ENCODE measurements at regions not wholly inside any gene's neighbourhood (a gene's known extent, or its start where the extent isn't known, plus 50 kb on each side); places are given as distances from the start of the nearest gene placed in this dataset.
"Not testable (repeated sequence)": the region's sequence is repeated elsewhere in the genome, so short reads cannot be mapped to it uniquely, and the experiment has no call there.

DNA sequence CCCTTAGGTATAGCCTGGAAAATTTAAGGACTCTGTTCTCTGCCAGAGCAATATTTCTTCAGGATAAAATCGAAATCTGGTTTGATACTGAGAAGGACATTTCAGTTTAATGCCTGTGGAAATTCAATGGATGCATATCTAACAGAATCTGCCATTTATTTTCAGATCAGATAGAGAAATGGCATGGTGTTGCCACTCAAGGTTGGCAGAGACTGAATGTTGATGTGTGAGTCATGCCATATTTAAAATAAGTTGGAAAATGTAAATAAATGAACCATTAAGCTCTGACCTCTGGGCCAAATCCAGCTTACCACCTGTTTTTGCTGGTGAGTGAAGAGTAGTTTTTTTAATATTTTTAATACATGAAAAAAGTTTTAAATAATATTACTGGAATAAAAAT lies 594.6 kb downstream of the DOK5 start:
- ATAC-seq (no peak), DNase-seq (ENCODE audit: low spot score) (no peak)
- intact Hi-C loops (cut with DNase I), result no loop called here

DNA sequence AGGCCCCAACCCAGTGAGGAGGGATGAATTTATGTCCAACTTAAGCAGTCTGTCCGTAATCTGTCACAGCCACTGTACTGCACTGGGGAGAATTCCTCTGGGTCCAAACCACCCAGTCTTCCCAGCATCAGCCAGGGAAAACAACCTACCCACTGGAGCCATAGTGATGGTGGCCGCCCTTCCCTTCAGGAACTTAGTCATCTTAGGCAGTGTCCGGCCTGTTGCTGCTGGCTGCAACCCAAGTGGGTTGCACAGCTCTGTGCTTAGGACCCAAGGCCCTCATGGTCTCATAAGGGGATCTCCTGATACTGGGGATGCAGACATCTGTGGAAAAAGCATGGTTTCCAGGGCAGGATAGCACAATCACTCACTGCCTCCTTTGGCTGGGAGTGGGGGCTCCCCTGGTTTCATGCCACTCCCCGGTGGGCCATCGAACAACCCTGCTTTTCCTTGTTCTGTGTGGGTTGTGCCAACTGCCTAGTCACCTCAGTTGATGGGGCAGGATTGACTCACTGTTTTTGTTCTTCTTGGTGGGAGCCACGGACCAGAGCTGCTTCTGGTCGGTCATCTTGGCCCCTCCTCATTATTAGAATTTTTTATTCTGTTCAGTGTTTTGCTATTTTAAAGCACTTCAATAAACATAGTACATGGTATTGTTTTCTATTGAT lies 591.9 kb downstream of the DOK5 start:
- intact Hi-C loops (cut with DNase I), result no loop called here
- no peak for ATAC-seq
- DNase-seq (ENCODE audit: low spot score), result no peak

DNA sequence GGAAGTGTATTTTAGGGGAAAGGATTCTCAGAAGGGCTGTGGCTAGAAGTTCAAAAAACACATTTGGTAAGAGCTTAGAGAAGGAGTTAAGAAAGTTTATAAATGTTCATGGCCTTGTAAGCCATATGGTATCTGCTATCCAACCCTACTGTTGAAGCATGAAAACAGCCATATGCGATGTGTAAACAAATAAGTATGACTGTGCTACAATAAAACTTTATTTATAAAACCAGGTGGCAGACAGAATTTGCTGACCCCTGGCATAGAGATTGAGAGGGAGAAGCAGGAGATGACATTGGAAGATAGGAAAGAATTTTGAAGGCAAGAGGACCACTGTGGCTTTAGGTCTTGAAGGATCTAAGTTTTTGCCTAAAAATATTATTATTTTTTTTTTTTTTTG lies 583.5 kb downstream of the DOK5 start:
- intact Hi-C loops (cut with DNase I), result no loop called here
- ATAC-seq (no peak), DNase-seq (ENCODE audit: low spot score) (no peak)

DNA sequence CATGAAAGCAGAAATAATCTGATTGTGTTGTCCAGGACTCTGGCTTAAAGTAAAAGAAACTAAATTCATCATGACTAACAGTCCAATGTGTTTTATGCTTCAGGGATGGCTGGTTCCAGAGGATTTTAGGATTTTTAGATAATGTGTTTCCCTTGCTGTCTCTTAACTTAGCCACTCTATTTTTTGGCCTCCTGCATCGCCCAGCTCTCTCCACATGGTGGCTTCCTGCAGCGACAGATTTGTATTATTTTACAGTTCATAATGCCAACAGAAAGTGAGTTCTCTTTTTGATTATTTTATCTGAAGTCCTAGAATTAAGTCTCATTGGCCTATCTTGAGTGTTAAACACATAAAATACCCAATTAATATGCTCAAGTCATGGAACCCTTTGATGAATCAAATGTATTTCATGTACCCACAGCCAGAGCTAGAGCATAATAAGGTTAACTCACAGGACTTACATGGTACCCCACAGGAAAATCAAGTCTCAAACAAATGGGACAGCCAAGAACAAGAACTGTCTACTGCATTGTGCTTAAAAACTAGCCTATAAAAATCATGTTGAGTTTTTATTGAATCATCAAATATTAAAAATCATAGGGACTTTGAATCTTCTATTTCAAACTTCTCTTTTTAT lies 582.5 kb downstream of the DOK5 start:
- intact Hi-C loops (cut with DNase I), result no loop called here
- ATAC-seq, result no peak
- DNase-seq (ENCODE audit: low spot score), result no peak

DNA sequence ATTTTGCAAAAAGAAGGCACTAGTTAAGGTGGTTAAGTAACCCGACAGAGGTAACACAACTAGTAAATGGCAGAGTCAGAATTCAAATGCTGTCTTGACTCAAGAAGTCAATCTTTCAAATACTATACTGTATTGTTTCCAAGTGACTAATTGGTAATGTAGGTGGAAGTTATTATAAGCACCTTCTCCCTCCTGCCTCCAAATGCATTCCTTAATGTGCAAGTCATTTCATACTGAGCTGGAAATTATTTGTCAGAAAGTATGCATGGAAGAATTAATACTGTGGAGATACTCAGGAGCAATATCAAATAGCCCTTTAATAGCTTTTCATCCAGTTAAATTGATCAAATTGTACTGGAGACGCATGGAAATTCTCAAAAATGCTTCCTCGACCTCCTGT lies 579.1 kb downstream of the DOK5 start:
- ATAC-seq (no peak), DNase-seq (ENCODE audit: low spot score) (no peak)
- intact Hi-C loops (cut with DNase I), result no loop called here

DNA sequence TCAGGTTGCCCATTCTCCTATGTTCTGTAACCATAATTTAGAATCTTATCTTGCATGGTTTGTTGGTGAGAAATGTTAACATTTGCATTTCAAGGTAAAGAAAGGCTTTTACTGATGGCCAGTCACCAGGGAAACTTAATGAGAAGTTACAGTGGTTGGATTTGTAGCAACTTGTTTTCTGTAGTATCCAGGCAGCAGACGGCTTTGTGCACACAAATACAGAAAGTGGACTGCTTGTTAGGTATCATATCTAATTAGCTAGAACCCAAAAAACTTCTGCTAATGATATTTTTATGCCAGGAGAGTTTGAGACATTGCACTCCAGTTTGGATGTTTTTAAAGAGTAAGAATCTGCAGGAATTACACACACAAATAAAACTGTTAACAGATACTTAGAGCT lies 578.0 kb downstream of the DOK5 start:
- ATAC-seq, result no peak
- intact Hi-C loops (cut with DNase I), result no loop called here
- DNase-seq (ENCODE audit: low spot score), result no peak

DNA sequence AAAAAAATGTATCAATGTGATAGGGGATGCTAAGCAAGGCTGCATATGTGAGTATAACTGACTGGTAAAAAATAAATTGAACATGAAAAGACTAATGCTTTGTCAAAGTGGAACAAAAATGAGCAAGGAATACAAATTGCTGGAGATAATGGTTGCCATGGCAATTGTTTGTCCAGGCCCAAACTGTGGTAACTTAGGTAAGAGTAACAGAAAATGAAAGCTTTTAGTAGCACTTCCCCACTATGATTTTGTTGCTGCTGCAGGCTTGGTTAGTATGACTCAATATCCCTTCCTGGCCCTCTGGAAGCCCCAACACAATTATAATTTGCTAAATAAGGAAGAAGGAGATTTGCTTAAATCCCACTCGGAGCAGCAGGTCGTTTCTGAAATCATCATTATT lies 577.1 kb downstream of the DOK5 start:
- ATAC-seq (no peak), DNase-seq (ENCODE audit: low spot score) (no peak)
- intact Hi-C loops (cut with DNase I), result no loop called here

DNA sequence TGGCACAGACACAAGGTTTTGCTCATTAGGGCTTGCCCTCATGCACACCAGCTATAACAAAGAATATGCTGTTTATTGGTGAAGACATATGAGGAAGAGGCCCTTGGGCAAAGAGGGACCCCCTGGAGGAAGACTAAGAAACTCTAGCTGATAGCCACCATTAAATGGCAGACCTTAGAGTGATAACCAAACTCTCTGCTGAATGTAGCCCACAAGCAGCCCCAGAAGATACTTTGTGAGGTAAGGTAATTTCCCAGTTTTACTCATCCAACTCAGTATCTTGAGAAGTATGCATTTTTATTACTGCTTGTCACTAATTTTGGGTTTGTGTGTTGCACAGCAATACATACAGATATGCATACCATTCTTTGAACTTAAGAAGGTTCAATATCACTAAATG lies 563.3 kb downstream of the DOK5 start:
- ATAC-seq (no peak), DNase-seq (ENCODE audit: low spot score) (no peak)
- intact Hi-C loops (cut with DNase I), result no loop called here

DNA sequence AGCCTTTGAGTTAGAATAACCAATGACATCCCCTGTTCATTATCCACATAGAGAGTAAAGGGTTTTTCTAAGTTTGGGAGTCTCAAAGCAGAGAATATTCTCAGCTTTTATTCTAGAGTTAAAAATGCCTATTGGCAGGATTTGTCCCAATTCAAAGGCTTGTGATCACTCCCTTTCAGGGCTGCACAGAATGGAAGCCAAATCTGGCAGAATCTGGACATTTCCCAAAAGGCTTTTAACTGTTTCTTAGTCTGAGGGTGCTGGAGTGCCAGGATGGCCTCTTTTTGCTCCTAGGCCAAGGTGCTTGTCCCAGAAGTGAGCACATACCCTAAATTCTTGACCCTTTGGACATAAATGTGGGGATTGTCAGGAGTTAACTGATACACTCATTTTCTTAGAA lies 556.6 kb downstream of the DOK5 start:
- DNase-seq (ENCODE audit: low spot score), result no peak
- ATAC-seq, result no peak
- intact Hi-C loops (cut with DNase I), result no loop called here

DNA sequence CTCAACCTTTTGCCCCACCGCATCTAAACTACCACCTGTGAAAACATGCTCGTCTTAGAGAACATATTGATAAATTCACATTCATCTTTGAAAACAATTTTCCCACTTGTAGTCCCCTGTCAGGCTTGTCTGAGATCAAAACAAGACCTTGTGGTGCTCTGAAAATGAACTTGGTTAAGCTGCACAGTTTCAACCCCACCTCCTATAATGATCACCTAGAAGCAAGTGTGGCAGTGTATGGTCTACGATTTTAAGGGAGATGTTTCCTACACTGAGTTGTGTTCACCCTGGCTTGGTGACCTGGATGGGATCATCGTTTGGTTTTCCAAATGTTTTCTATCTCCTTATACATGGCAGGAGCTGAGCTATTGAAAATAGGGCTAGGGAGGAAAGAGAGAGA lies 539.4 kb downstream of the DOK5 start:
- DNase-seq (ENCODE audit: low spot score), result no peak
- intact Hi-C loops (cut with DNase I), result no loop called here
- ATAC-seq, result no peak

DNA sequence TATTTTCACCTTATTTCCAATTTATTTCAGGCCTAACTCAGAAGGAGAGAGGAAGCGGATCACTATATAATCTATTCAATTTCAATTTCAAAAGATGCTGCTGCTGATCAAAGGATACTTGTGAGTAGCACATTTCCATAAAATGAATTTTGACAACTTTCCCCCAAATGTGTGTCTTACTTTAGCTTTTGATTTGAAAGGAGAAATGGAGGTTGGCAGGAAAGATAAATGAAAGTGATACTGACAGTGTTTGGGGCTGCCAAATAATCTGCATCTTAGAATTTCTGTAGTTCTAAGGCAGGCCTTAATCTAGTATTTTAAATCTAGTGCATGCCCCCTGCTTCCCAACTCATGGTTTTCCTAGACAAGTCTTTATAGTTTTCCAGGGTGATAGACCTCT lies 535.4 kb downstream of the DOK5 start:
- DNase-seq (ENCODE audit: low spot score) (no peak), ATAC-seq (no peak)
- intact Hi-C loops (cut with DNase I), result no loop called here

DNA sequence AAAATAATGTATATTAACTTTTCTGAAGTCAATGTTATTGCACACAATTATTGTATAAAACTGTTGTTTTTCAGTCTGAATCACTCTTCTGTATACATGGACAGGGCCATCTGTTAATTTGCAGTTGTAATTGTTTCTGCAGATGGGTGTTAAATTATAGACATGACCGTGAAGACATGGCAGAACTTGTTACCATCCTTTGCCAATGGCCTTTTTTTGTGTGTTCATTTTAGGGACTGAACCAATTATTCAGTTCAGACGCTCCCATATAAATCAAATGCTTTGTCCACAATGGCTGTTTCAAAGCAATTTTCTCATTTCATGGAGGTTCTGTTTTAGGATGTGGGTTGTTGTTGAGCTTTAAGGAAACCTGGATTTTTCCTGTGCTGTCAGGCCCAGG lies 533.7 kb downstream of the DOK5 start:
- ATAC-seq, result no peak
- DNase-seq (ENCODE audit: low spot score), result no peak
- intact Hi-C loops (cut with DNase I), result no loop called here

DNA sequence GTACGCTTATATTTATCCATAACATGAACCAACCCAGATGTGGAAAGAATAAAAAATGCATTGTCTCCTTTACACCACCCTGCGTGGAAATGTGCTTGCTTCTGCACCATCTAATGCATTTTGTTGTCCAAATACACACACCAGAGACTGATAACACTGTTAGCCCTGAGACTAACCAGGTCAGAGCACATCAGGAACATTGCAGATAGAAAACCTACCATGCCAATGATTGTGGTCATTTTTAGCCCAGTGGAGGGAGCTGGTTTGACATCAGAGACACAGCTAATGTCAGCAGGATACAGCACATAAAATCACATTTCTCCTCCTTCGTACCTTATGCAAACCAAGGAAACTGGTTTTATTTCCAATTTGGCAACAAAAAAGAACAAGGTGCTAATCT lies 528.7 kb downstream of the DOK5 start:
- no peak for DNase-seq (ENCODE audit: low spot score)
- no peak for ATAC-seq
- intact Hi-C loops (cut with DNase I), result no loop called here

DNA sequence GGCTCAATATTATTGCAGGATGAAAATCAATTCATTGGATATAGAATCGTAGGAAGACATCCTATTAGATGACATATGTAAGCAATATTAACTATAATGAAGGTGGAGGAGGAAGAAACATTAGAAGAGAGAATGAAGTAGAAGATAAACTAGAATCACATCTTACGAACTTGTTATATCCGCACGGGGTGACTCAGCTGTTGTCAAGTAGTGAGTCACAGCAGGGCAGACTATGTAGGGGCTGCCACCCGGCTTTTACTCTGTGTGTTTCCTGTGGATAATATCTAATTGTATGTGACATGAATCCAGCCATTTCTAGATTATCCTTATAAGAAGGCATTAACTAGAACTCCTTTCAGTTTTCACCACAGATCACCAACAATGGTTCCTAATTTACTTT lies 520.2 kb downstream of the DOK5 start:
- ATAC-seq, result no peak

DNA sequence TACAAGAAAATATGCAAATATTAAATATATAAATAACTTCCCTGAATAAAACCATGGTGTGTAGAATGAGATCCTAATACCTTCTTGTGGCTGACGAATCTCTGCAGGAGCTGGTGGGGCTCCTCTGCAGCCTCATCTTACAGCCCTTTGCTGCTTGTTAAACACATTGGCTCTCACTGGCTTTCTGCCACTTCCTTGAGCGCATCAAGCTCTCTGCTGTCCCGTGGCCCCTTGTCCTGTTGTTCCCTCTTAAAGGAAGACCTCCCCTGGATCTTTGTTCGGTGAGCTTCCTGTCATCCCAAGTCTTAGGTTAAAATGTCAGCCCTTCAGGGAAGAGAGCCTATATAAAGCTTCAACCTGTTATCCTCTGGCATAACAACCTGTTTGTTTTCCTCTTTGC lies 519.6 kb downstream of the DOK5 start:
- no peak for DNase-seq (ENCODE audit: low spot score)
- no peak for ATAC-seq
- intact Hi-C loops (cut with DNase I), result no loop called here

More for the DNA sequence above, 520.2 kb downstream of the DOK5 start:
- intact Hi-C loops (cut with DNase I), result no loop called here
- DNase-seq (ENCODE audit: low spot score), result no peak

DNA sequence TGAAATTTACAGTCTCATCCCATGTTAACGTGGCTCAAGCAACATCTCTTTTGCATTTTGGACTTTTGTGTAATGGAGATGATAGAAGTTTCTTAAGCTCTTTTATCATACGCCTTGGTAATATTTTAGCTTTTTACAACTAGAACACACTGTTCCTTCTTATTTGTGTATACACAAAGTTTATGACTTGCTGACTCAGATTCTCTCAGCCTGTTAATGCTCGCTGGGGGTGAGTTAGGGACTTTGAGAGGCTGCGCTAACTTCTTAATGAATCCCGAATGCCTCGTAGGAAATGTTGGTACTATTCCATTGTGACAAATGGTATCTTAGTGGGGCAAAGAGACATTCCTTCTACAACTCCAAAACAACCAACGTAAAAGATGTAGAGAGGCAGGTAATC lies 509.7 kb downstream of the DOK5 start:
- ATAC-seq, result no peak
- no peak for DNase-seq (ENCODE audit: low spot score)
- intact Hi-C loops (cut with DNase I), result no loop called here

DNA sequence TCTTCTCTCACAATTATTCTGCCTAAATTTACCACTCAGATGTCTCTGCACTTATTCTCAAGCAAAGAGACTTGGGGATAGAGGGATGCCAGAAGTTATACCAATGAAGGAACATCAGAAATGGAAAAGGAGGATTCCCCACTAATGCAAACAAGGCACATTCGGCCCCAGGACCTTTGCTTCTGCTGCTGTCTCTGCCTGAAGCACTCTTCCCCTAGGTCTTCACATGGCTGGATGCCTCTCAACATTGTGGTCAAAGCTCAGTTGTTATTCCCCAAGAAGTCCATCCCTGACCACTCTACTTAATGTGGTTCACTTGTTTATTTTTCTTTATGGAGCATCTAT lies 508.7 kb downstream of the DOK5 start:
- ATAC-seq (no peak), DNase-seq (ENCODE audit: low spot score) (no peak)
- intact Hi-C loops (cut with DNase I), result no loop called here

DNA sequence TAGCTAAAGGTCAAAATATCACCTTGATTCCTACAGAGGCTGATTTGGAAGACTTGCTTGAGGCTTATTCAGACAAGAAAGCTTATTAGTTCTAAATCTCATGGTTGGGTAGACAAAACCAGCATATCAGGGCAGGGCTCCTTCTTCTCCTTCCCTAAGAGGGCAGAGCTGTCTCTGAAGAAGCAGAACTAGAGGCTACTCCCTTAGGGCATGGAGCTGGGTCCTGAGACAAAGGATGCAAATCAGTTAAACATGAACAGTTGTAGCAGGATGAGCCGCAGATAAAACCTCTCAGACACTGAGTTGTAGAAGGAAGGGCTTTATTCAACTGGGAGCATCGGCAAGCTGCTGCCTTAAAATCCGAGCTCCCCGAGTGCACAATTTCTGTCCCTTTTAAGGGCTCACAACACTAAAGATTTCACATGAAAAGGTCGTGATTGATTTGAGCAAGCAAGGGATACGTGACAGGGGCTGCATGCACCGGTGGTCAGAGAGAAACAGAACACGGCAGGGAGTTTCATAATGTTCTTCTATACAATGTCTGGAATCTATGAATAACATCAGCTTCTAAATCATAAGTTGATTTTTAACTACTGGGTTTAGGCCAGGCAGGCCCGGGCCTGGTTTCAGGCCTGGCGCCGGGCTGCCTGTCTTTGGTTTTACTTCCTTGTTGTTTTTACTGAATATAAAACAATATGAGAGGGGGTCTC lies 508.2 kb downstream of the DOK5 start:
- DNase-seq (ENCODE audit: low spot score); ATAC-seq; intact Hi-C loops (cut with DNase I): not testable (repeated sequence)

DNA sequence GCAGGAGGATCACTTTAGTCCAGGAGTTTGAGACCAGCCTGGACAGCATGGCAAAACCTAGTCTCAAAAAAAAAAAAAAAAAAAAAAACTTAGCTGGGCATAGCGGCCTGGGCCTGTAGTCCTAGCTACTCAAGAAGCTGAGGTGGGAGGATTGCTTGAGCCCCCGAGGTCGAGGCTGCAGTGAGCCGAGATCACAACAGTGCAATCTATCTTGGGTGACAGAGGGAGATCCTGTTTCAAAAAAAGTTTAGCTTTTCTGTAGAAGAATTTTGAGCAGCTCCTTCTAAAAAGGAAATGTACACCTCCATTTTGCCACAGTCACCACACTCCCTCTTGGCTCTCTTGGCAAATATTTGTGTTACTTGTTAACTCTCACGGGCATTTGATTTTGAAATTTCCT lies 505.8 kb downstream of the DOK5 start:
- ATAC-seq, result no peak
- intact Hi-C loops (cut with DNase I), result no loop called here

DNA sequence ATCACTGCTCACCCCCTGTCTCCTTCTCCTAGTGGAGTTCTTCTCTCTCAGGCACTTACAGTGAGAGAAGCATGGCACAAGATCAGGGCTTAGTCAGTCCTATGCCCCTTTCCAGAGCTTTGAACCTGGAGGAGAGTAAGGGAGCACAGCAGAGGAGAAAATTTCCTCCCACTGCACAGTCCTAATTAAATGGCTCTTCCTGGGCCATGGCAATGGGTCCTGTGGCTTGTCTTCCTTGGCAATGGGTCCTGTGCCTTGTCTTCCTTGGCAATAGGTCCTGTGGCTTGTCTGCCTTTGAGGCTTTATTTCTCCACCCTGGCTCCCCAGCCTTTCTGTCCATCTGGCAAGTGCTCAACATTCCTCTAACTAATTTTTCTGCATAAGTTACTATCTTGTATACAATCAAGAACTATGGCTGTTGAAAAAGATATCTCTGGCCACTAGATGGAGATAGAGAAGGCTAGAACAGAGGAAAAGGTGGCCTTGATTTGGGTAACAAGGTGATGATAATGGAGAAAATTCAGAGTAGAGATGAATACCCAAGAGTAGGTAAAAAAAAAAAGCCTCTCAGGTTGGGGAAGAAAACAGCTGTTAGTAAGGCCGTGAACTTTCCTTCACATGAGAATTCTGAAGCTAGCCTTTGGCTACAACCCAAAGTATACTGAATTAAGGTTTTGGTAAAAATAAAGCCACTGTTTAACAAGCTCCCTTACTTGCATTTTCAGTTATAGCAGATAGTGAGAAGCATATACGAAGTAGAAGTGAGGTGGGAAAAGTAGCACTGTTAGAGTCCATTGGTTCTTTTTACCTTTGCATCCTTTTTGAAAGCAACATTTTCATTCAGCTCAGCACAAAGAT lies 504.9 kb downstream of the DOK5 start:
- DNase-seq (ENCODE audit: low spot score) (no peak), ATAC-seq (no peak)
- intact Hi-C loops (cut with DNase I), result no loop called here

More for the DNA sequence above, 505.8 kb downstream of the DOK5 start:
- no peak for DNase-seq (ENCODE audit: low spot score)
